ENCODE measurements at regions not wholly inside any gene's neighbourhood (a gene's known extent, or its start where the extent isn't known, plus 50 kb on each side); places are given as distances from the start of the nearest gene placed in this dataset.

DNA sequence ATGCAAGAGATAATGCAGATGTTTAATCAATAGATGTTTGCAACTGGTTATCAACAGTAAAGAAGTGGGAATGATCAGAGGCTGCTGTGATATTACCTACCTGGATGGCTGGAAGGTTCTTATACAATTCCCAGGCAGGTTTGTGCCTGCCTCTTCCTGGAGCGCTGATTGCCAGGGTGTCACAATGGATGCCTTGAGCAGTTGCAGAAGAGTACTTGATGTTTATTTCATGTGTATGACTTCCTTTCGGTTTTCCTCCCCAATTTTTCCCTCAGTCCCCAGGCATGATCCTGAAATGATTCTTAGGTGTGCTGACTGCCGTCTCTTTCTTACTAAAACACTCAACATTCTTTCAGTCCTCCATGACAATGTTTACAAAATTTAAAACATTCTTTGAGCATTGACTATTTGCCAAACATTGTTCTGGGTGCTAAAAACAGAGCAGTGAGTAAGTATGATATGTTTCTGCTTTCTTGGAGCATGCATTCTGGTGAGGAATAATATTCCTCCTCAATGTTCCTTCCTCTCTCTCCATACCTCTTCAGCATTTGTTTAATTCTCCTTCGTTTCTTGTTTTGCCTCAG lies 416.6 kb upstream of the TRIB2 start:
- DNase-seq = no peak

DNA sequence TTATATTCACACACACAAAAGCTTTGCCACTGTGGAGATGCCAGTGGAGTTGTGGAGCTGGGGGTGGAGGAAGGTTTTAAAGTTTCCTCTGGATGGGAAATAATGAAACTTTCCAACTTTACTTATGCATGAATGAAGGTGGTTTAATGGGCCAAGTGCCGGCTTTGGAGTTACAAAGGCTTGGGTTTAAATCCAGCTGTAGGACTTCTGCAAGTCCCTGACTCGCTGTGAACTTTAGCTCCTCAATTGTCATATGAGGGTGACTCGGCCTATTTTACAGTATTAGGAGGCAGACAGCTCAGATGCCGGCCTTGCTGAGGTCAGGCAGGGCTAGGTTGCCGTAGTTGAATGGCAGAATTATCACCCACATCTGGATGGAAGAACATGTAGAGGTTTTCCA lies 415.8 kb upstream of the TRIB2 start:
- DNase-seq = no peak

DNA sequence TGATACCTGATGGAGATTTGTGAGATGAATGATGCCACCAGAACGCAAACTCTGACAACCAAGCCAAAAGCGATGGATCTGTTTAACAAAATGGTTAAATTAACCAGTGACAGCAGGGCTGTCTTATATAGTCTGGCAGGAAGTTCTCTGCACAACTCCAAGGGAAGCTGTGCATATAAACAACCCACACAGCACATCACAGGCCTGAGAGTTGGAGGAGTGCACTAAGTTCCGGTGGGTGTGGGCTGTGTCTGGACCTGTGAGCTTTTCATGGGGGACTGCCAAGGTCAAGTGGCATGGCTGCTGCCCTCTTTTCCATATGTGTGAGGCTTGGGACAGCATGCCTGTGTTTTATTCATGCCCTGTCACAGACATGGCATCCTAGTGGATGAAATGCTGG lies 414.6 kb upstream of the TRIB2 start:
- DNase-seq = no peak

DNA sequence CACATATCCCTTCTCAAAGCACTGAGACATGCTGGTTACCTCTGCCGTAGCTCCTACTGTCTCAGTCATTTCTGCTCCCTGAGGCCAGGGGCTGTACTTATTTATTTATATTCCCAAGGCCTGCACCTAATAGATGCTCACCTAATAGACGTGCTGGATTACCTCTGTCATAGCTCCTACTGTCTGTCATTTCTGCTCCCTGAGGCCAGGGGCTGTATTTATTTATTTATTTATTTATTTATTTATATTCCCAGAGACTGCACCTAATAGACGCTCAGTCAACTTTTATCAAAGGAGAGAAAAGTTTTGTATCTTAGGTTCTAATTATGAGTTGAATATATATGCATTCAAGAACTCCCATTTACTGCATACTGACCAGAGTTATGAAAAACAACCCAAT lies 414.0 kb upstream of the TRIB2 start:
- DNase-seq = no peak

DNA sequence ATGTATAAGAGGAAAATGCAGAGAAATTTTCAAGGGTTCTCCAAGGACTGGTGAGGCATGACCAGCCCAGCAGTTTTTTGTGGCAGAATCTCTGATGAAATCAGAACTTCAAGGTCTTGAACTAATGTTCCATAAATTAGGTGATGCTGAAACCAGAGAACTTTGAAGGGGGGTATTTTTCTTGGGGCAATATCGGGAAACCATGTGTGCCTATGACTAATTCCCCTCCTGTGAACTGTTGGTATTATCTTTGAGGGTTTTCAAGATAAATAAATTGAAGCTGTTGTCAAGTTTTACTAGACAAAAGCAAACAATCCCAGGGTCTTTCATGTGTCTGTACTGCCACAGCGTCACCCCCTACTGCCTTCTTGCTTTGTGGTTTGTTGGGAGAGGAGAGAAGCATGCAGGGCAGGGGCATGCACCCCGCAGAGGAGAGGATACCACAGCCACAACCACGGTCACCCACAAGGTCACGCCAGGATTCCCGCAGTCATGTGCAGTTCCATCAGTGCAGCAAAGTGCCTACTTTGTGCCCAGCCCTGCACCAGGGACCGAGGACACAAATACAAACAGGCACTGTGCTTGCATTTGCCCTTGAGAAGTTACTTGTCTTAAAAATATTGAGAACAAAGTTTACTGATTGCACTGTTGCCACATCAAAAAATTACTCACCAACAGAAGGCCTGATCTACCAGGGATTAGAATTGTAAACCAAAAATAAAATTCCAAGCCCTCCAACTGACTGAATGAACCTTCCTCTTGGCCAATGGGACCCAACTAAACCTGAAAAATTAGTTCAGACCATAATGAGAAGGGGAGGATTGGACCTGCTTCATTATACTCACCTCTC lies 413.3 kb upstream of the TRIB2 start:
- peak; percentile 63 for DNase-seq

DNA sequence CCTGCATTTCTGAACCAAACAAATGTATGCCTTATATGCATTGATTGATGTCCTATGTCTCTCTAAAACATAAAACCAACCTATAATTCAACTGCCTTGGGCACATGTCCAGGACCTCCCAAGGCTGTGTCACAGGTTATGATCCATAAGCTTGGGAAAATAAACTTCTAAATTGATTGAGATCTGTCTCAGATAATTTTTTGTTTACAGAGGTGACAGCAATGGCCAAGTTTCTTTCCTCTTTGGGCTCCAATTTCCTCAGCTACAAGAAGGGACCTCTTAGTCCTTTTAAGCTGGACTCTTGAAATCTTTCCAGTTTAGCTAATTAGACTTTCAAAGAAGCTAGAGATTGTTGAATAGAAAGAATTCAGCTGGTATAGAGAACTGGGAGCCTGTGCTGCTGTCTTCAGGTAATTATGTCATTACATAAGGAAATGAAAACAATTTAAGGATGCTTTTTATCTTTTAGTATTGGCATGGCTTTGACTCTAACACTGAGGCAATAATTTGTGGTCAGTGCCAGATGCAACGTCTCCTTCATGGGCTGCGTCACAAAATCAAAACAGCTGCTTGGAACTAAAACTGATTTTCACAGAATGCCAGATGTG lies 412.1 kb upstream of the TRIB2 start:
- peak; percentile 4 for DNase-seq

DNA sequence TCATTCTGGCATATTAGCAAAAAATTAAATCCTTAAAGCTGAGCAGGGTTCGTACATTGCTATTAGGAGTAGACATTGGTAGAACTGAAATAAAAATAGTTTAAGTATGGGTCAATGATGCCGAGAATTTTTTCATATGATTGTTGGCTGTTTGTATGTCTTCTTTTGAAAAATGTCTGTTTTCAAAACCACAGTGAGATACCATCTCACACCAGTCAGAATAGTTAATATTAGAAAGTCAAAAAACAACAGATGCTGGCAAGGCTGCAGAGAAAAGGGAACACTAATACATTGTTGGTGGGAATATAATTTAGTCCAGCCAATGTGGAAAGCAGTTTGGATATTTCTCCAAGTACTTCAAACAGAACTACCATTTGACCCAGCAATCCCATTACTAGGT lies 410.8 kb upstream of the TRIB2 start:
- DNase-seq = no peak

DNA sequence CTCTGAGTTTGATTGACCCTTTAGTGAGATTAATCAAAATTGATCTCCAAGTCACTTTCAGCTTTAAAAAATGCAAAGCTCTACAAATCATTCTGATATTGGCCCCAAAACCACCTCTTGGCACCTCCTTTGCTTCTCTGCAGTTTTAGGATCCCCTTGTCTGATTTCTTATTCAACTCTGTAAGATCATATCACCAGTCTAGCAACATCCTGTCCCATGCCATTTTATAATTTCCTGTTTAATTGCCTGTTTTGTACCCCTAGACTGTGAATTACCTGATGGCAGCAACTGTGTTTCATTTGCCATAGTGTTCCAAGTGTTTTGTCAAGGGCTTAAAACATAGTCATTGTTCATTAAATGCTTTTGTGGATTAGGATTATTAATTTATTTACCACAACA lies 406.3 kb upstream of the TRIB2 start:
- DNase-seq = no peak

DNA sequence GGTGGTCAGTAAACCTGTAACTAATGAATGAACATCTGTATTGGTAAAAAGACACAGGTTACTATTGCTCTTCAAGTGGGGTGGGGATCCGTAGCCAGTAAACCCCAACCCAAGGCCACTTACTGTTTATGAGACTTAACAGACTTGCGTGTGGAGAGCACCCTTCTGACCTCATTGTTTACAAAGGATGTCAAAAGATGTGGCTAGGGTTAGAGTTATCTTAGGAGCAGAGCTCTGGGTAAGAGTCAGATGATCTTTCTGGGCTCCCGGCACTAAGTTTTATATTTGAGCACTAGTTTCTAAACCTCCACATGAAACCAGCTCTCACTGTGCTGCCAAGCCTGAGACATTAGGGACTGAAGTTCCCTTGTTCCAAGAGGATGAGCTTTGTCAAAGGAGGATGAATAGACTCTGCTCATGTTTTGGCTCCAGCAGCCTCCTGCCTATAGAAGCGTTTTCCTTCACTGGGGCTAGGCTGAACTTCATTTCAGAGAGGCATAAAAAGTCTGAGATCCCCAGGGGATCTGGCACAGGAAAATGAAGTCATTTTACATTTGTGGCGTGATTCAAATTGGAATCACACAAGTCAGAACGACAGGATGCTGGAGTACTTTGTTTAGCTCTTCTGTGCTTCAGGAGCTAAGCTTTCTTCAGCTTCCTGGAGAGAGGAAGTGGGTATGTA lies 403.1 kb upstream of the TRIB2 start:
- no peak for DNase-seq

DNA sequence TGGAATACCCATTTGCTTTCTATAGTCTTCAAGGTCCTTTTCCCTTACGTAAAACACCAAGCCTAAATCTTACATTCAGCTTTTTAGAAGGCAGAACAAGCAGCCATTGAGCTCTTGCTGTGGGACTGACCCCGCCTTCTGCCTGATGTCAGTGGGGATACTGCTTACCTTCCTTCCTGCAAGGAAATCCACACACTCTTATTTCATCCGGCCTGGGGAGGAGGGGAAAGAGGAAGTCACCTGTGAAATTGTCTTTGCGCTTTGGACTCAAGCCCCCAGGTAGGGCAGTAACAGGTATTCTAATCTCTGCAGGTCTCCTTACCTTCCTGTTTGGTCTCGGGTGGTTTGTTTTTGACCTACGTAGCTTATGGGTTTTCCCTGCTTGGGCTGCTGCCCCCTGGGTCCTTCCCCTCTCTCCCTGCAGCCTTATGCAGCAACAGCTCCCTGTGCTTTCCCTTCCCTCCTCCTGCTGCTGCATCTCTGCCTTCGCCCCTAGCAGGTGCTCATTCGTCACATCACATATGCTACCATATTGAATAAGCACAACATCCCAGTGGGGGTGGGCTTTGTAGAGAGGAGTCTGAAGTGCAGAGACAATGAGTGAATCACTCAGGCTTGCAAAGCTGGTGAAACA lies 402.5 kb upstream of the TRIB2 start:
- no peak for DNase-seq

DNA sequence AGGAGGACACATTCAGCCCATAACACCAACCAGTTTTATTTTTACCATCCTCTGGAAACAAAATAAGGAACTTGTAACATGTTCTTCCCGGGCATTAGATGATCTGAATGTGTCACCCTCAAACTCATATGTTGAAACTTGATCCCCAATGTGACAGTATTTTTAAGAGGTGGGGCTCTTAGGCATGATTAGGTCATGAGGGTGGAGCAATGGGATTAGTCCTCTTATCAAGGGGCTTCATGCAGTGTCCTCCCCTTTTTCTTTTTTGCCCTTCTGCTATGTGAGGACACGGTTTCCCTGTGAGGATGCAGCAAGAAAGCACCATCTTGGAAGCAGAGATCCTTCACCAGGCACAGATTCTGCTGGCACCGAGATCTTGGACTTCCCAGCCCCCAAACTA lies 401.5 kb upstream of the TRIB2 start:
- no peak for DNase-seq

DNA sequence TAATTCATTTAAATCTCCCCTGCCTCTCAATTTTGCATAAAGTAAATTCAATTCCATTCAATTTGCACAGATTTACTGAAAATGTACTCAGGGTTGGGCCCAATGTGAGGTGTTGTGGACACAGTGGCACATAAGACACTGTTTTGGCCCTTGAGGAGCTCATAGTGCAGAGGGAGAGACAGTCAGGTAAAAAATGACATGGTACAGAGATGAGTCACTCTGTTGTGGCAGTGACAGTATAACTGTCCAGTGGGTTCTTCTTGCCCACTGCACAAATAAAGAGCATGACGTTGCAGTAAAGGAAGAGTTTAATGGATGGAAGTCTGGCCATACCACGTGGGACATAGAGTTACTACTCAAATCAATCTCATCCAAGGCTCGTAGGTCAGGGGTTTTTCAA lies 400.3 kb upstream of the TRIB2 start:
- DNase-seq = no peak

DNA sequence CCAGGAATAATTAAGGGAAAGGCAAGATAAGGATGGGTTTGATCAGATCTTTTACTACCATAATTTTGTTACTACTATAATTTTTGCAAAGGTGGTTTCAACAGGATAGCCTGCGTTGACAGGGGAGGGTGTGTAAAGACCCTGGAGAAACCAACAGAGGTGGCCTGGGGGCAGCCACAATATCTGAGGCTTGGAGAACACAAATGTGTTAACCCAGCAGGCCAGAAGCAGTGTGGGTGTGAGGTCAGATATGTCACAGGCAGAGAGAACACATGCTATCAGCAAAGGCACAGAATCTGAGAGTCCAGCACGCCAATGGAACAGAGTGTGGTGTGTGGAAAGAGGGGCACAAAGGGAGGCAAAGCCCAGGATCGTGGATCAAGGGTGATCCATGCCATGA lies 399.4 kb upstream of the TRIB2 start:
- DNase-seq = no peak

DNA sequence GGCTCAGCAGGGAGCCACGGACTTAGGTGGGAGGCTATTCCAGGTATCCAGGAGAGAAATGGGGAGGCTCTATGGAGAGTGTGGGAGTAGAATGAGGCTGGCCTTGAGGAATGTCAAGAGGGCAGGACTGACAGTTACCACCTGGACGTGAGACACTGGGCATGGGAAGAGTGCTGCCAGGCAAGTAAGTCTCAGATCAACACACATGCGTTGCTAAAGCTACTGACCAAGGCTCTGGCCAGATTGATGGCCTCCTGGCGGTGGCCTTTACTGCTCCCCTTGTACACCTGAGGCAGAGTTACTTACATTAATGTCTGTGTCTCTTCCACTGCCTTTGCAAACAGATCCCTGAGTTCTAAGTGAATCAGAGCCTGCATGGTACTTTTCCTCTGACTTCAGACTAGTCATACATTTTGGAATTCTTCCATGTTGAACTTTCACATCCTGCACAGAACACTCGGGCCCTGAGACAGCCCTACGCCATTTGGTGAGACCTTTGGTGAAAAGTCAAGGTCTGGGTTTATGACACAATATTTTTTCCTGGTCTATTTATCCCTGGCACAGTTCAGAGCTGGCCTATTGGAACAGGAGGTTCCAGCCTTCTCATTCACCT lies 398.8 kb upstream of the TRIB2 start:
- DNase-seq = no peak

DNA sequence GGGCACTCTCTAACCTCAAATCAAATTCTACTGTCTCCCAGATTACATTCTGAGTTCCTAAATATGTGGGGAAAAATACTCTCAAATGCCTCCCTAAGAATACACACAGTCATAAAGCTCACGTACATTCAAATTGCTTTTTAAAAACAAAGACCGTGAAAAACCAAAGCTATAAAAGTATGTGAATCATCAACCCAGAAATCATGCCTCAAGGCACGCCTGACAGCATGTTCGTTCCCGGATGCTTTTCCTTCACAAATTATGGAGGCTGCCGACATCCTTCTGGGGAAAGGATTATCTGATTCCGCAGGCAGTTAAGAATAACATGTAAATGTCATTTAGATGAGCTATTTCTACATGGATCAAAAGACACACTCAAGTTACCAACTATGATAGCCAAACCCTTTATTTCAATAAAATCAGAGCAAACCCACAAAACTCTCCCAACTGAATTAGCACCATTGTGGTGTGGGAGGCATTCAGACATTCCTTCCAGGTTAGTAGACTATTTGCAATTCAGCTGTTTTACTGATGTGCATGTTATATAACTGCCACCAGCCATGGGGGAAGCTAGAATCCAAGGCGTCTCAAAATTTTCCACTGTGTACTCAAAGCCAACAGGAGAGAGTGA lies 398.2 kb upstream of the TRIB2 start:
- no peak for DNase-seq

DNA sequence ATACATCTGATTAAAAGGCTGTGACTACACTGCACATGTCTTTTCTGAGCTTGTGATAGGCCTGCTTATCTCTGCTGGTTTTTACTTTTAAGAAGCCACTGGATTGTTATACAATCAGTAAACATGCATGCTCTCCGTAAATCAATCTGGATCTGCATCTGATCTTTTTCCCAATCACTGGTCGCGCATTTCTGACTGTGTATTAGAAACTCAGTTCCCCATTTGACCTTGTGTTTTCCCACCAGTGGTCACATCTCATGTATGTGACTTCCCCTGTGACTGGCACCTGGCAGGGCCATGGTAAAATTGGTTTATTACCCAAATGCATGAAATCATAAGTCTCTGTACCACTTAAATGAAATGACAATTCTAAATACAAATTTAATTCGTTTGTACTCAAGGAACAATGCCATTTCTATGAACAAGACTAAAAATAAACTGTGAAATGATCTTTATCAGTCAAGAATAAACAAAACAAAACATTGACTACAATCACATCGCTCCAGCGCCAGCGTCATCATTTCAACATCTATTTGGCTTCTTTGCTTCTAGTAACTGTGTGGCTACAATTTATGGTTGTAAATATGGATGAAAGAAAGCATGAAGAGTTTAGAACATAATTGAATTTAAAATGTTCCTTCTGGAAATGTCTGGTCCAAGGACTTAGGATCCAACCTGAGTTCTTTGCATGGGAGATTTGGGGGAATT lies 396.6 kb upstream of the TRIB2 start:
- DNase-seq = no peak

DNA sequence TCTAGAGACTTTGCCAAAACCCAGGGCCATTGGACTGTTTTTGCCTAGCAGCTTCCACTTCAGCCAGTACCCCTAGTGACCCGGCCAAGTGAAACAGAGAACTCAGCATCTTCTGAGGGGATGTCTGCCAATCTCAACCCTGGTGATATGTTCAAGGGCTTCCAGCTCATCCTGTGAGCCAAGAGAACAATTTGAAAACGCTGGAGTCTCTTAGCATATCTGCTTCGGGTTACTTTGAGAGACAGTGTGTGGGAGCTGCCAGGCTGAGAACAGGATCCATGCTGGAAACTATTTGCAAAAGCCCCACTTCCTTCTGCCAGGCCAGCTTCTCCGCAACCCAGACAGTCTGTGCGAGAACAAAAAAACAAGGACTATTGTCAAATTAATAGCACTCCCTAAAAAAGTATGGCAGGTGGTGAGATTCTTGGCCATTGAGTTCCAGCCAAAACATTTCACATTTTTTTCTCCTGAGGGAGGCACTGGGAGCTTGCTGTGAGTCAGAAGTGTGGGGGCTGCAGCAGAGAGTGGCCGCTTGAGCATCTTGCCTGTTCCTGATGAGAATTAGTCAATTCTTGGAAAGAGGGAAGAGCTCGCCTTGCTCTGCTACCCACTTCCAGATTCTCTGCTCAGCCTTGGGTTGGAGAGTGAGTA lies 395.6 kb upstream of the TRIB2 start:
- no peak for DNase-seq

DNA sequence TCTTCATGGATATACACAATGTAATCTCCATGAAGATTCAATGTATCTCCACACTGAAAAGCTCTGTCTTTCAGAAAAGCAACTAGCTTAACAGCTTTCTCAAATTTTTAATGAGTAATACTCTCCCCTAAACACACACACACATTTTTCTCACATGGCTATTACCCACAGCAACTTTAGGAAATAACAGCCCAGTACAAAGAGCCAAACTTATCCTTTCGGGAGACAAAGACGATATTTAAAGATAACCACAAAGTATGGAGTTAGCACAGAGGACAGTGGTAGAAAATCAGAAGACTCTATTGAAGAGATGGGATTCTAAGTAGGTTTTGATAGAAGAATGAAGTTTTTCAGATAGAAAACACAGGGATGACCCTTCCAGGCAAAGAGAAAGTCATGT lies 394.9 kb upstream of the TRIB2 start:
- no peak for DNase-seq

DNA sequence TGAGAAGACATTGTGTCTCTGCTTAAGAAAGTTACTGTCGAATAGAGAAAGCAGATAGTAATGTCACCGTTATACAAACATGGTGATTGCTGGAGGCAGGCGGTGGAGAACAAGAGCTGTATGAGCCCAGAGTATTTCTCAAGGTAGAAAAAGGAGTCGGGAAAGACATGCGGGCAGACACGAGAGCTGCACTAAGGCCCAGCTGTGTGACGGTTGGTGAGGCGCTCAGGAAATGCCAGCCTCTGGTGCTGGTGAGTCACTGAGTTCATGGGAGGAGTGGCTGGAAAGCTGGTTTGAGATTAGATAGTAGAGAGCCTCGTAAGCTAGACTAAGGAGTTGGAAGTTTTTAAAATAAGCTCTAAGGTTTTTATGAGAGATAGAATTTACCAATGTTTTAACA lies 390.9 kb upstream of the TRIB2 start:
- no peak for DNase-seq

DNA sequence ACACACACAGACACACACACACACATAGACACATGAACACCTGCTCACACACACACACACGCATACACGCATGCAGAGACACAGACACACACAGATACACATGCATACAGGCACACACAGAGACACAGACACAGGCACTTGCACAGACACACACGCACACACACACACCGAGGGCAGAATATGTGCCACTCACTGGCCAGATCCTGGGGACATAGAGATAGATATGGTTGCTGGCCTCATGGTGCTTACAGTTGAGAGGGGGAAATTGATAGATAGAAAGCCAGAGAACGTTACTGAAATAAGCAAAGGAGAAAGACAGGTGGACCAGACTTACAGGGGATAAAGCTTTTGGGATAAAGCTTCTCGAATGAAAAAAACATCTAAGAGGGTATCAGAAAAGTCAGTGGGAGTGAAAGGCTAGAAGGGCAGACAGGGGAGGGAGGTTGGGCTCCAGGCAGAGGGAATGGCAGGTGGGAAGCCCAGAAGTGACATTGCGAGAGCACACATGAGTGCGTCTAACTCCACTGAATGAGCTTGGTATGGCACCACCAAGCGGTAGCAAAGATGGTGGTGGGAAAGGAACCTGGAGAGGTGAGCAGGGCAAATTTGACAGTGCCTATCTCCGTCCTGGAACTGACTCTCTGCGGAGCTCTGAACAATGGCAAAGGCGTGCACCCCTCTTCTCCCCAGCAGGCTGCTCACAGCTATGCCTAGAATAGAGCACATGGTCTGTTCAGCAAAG lies 390.1 kb upstream of the TRIB2 start:
- no peak for DNase-seq

DNA sequence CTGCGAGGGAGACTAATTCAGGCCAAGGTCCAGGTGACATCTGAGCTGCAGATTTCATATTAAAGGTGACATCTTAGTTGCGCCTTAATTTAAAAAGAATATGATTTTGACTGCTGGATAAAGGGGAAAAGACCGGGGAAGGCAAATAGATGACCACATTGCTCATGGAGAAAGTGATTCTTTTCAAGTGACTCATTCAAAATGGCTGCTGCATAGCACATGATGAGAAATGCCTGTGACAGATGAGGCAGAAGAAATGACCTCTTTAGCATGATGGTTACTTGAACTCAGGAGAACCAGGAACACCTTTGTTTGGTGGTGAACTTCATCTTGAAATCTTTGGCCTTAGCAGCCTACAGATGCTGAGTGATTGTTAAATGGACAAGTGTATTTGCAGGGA lies 385.8 kb upstream of the TRIB2 start:
- no peak for DNase-seq

Measured in DMS79 treated with DMSO at 0.1 percent for 48 hours (cell line).